GM23338 (cell line): ENCODE measurements at regions not wholly inside any gene's neighbourhood (a gene's known extent, or its start where the extent isn't known, plus 50 kb on each side); places are given as distances from the start of the nearest gene placed in this dataset.

Experiments used
- EZH2 ChIP-seq: fragments of 200-600 bp; sonication (generic); IDR thresholded peaks from one replicate; pipeline ENCODE4 v1.8.0; 2017; ENCODE audit warnings: antibody characterized with exemption, mild to moderate bottlenecking, low read depth; ENCODE audit not compliant: unreplicated experiment
- EZH2phosphoT487 ChIP-seq: fragments of 200-600 bp; sonication (generic); IDR thresholded peaks from one replicate; pipeline ENCODE4 v1.8.1; 2018; ENCODE audit warnings: antibody characterized with exemption; ENCODE audit not compliant: unreplicated experiment
- POLR2AphosphoS5 ChIP-seq: IDR thresholded peaks from 2 replicates; pipeline ENCODE4 v1.6.1; 2016; ENCODE audit warnings: antibody characterized with exemption, low read depth
- TF ChIP-seq, protein P1 (sequence below), 2 experiments: fragments of 200-600 bp in 1 of 2; sonication (generic) in 1 of 2; conservative IDR thresholded peaks; 2 replicates each; pipeline versions ENCODE4 v1.5.1 to v1.6.1; 2016 to 2017; ENCODE audit warnings: antibody characterized with exemption in 2 of 2, low read depth in 2 of 2, mild to moderate bottlenecking in 2 of 2, moderate library complexity in 1 of 2

DNA sequence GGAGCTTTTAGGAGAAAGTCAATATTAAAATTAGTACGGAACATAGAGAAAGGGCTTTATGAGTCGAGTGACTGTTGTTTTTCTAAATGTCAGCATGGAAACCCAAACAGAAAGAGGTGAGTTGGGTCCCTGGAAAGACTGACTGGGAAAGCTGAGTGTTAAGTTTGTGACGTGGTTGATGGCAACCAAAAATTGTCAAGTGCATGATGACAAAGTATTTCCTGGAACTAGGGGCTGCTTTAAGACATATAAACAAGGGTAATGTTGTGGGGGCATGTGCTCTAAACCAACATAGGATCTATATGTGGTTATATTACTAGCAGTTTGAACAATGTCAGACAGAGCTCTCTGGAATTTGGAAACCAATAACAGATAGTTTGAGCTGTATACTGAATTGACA lies 50.9 kb upstream of the GPD2 start:
- TF ChIP-seq, protein P1, sequence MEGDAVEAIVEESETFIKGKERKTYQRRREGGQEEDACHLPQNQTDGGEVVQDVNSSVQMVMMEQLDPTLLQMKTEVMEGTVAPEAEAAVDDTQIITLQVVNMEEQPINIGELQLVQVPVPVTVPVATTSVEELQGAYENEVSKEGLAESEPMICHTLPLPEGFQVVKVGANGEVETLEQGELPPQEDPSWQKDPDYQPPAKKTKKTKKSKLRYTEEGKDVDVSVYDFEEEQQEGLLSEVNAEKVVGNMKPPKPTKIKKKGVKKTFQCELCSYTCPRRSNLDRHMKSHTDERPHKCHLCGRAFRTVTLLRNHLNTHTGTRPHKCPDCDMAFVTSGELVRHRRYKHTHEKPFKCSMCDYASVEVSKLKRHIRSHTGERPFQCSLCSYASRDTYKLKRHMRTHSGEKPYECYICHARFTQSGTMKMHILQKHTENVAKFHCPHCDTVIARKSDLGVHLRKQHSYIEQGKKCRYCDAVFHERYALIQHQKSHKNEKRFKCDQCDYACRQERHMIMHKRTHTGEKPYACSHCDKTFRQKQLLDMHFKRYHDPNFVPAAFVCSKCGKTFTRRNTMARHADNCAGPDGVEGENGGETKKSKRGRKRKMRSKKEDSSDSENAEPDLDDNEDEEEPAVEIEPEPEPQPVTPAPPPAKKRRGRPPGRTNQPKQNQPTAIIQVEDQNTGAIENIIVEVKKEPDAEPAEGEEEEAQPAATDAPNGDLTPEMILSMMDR (conservative IDR thresholded peaks at IDR 0.05; ENCODE audit: low read depth in 2 of 2) = no peak
- no peak for TF ChIP-seq POLR2AphosphoS5
- TF ChIP-seq EZH2phosphoT487 = no peak
- TF ChIP-seq EZH2 = no peak
